GM12864 (cell line): ENCODE measurements at regions not wholly inside any gene's neighbourhood (a gene's known extent, or its start where the extent isn't known, plus 50 kb on each side); places are given as distances from the start of the nearest gene placed in this dataset.

Source experiments
- DNase-seq: peaks from one replicate; pipeline ENCODE4 v3.0.0-alpha.2; 2011; ENCODE audit warnings: low read depth
- H3K4me3 ChIP-seq: 2 replicates; pipeline ENCODE4 v1.5.1; 2011; ENCODE audit warnings: mild to moderate bottlenecking, low read depth, low read length, control low read depth
- TF ChIP-seq, protein P1 (sequence below): IDR thresholded peaks from 2 replicates; pipeline ENCODE4 v1.5.1; 2011; ENCODE audit warnings: low read depth, mild to moderate bottlenecking, moderate library complexity, low read length, control low read depth, inconsistent platforms; ENCODE audit errors: missing control alignments

DNA sequence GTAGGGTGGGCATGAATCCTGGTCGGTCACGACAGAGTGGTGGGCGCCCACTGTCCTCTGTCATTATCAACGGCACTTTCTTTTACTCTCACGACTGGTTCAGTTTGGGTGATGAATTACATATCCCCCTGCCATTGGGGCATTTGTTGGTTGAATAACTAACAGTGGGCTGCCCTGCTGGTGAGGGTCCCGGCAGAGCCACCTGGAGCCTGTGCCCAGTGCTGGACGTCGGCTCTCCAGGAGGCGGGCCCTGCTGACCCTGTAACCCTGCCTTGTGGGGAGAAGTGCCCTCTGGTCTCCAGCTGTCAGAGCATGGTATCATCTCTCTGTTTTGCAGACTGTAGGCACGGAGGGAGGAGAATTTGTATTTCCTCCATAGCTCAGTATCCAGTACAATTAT lies 199.1 kb downstream of the GLRX3 start:
- DNase-seq = no peak
- TF ChIP-seq, protein P1, sequence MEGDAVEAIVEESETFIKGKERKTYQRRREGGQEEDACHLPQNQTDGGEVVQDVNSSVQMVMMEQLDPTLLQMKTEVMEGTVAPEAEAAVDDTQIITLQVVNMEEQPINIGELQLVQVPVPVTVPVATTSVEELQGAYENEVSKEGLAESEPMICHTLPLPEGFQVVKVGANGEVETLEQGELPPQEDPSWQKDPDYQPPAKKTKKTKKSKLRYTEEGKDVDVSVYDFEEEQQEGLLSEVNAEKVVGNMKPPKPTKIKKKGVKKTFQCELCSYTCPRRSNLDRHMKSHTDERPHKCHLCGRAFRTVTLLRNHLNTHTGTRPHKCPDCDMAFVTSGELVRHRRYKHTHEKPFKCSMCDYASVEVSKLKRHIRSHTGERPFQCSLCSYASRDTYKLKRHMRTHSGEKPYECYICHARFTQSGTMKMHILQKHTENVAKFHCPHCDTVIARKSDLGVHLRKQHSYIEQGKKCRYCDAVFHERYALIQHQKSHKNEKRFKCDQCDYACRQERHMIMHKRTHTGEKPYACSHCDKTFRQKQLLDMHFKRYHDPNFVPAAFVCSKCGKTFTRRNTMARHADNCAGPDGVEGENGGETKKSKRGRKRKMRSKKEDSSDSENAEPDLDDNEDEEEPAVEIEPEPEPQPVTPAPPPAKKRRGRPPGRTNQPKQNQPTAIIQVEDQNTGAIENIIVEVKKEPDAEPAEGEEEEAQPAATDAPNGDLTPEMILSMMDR = no peak
- H3K4me3 ChIP-seq = no peak overlapping the region

DNA sequence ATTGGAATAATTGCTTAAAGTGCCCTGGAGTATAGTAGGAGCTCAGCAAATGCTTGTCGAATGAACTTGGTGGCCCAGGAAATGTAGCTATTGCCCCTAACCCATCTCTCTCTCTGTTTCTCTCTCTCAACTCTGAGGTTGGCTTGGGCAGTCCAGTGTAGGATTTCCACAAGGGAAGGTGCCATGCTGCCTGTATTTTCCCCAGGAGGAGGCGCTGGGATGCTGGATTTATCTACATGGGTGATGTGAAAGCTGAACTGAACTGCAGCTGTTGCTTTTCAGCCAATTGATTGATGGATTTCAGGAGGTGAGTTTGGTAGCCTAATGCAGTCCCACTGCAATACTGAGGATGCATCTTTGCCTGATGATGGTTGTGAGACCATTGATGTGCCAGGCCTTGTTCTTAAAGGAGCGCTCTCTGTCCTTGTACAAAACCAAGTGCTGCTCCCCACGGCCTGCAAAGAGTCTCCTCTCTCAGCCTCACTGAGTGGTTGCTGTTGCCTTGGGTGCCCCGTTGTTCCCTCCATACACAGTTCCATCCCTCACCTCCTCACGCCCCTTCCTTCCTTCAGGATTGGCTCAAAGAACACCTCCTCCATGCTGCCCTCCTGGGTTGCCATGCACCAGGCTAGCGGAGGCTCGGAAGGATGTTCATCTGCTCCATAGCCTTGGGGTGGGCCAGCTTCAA lies 200.6 kb downstream of the GLRX3 start:
- no peak overlapping the region for H3K4me3 ChIP-seq
- TF ChIP-seq, protein P1 = no peak
- DNase-seq = no peak

DNA sequence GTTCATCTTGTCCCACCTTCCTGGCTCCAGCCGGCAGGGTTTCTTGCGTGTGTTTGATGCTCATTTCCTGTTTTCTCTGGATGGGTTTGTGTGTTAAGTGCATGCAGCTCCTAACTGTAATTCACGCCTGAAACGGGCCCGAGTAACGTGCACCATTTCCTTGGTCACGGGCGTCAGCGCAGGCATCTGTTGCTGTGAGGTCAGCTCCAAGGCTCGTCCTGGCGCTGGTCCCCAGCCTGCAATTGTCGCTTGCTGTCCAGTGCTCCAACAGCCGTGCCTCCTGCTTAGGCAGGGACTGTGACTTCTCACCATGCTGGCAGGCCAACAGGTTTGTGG lies 201.1 kb downstream of the GLRX3 start:
- H3K4me3 ChIP-seq = no peak overlapping the region
- TF ChIP-seq, protein P1 = no peak
- no peak for DNase-seq

DNA sequence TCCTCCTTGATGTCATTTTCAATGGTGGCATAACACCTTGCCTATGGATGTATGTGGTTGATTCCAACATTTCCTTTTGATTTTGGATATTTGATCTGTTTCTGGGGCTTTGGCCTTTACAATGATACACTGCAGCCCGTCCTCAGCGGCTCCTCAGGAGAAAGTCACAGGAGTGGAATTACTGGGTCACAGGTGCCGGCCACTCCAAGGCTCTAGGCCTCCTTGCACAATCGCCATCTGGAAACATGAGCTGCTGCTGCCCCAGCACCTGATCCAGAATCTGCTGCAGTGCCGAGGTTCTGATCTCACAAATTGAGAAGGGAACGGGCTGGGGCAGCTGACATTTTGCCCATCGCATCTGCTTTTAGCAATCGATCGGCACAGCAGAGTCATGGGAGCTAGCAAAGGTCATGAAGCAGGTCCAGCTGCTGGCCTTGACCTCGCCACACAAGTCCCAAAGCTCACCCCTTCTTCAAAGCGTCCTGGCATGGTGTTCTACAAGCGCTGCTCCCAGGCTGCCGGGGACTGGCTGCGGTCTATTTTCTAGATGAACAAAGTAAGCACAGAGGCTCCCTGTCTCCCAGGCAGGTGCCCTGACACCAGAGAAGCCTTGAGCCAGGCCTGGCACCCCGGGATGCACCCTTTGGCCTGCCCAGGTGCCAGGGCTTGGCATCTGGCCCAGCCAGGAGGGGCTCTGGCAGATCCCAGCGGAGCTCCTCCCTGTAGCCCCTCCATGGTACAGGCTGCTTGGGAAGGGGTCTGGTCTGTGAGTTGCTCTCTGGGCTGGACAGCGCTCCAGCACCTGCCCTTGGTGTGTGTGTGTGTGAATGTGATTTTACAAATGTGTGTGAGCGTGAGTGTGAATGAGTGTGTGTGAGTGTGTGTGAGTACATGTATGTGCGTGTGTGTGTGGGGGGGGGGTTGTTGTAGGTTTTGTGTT lies 201.8 kb downstream of the GLRX3 start:
- H3K4me3 ChIP-seq = no peak overlapping the region
- TF ChIP-seq, protein P1 = no peak
- no peak for DNase-seq

DNA sequence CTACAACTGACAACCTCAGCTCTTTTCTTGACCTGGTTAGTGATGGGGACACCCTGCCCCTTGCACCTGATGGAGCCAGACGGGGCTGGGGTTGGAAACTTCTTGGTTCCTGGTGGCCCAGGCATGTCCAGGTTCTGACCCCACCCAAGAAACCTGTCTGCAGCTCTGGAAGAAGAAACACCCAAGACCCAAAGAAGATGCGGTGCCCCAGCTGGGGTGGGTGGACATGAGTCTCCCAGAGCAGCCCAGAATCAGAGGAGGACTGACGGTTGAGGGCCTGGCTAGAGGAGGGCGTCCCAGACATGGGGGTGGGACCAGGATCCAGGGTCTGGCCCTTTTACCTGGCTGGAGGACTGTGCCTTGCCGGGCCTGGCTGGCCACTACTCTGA lies 202.4 kb downstream of the GLRX3 start:
- TF ChIP-seq, protein P1 = no peak
- no peak for DNase-seq
- no peak overlapping the region for H3K4me3 ChIP-seq

DNA sequence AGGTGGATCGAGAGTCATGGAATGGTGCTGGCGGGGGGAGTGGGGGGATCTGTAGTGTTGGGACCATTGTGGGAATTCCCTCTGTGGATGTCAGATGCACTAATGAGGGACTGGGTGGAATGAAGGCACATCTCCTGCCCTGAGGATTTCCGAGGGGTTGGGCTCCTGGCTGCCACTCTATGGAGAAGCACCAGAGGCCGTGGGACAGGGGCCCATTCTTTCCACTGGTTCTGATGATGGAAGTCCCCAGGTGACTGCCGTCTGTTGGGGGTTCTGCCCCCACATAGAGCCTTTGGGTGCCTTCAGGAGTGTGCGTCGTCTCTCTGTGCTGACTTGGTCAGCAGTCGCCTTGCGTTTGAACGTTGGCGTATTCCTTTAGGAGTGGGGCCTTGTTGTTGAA lies 202.9 kb downstream of the GLRX3 start:
- DNase-seq = no peak
- TF ChIP-seq, protein P1 = no peak

More for the DNA sequence above, 202.9 kb downstream of the GLRX3 start:
- no peak overlapping the region for H3K4me3 ChIP-seq
